Retinal pigment epithelial cell (primary cell): ENCODE measurements at regions not wholly inside any gene's neighbourhood (a gene's known extent, or its start where the extent isn't known, plus 50 kb on each side); places are given as distances from the start of the nearest gene placed in this dataset.

Experiments used
- DNase-seq: peaks from one replicate; pipeline ENCODE4 v3.0.0-alpha.2; 2010; ENCODE audit warnings: low read depth
- H3K4me3 ChIP-seq: 2 replicates; pipeline ENCODE4 v1.5.1; 2011; ENCODE audit warnings: mild to moderate bottlenecking, low read length, control low read depth, moderate library complexity
- CTCF ChIP-seq: conservative IDR thresholded peaks from 2 replicates; pipeline ENCODE4 v1.5.1; 2011; ENCODE audit warnings: low read depth, low read length, control low read depth, inconsistent platforms

- no peak for DNase-seq
- no peak overlapping the region for H3K4me3 ChIP-seq
- TF ChIP-seq CTCF = no peak
Observed at GRCh38 chr18:40060562-40060961, 1894.5 kb upstream of the PIK3C3 start.

DNA sequence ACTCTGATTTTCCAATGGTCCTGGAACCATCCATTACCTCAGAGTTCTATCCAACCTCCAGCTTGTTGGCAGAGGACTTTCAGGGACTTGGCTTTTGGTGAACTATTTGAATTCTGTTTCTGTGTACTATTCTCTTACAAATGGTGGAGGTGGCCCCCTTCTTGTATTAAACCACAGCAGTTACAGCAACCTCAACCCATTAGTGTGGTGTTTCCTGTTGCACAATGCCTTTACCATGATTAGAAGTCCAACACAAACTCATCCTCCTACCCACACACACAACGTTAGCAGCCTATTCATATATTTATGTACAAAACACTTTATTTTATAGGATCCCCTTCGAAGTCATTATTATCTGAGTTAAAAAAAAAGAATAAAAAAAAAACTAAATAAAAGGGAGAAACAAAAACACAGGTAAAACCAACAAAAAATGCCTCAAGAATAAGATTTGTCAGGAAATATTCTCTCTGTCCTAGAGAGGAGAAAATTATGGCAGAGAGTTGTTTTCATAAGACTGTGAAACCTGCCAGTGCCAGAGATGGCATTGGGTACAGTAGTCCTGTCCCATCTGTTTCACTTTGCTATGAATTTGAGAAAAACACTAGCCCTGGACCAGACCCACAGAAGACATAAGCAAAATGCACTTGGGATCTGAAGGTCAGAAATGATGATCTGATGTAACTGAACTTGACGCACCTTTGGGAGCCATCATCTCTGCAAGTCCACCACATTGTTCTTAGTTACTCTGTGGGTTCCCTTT is 1896.0 kb upstream of the PIK3C3 start:
- DNase-seq = no peak
- H3K4me3 ChIP-seq = no peak overlapping the region
- no peak for TF ChIP-seq CTCF

DNA sequence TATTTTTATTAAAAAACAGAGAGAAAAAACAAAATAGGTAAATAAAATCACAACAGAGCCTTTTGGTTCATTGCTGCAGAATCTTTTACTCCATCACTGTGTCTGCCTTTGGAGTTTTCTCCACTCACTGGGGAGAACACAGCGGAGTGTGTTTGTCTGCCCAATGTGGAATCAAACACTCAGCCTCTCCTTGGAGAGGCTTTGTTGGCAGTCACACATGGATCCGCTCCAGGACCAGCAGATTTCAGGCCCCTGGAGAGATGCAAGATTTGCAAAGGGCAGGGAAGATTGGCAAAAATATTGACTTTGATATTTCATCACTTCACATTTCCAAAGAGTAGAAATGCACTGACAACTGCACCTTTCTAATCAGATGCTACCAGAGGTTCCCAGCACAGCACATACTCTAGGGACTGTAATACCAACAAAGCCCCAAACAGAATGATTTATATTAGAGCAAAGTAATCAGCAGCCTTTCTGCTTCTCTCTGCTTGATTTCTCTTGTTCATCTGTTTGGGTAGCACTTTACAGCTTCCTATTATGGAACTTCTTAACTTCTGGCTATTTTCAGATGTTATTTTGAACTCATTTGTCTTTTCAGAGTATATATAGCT is 1898.8 kb upstream of the PIK3C3 start:
- H3K4me3 ChIP-seq = no peak overlapping the region
- no peak for TF ChIP-seq CTCF
- DNase-seq = no peak

- DNase-seq = no peak
- H3K4me3 ChIP-seq = no peak overlapping the region
- TF ChIP-seq CTCF = no peak
Observed at GRCh38 chr18:40055262-40055661, 1899.8 kb upstream of the PIK3C3 start.

DNA sequence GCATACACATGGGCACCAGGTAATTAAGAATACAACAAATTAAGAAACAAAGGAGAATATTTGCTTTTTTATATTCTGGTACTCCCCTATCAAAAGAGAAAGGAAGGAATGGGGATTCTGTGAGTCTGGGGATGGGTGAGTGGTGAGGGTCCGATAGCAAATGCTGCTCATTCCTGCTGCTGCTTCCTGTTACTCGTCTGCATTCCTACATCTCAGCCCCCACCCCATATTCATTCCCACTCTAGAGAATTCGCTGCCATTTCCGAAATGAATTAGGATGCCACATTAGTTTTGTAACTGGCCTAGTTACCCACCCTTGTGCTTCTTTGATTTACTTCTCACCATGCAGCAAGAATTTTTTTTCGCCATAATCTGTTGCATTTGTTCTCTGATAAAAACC is 1905.3 kb upstream of the PIK3C3 start:
- H3K4me3 ChIP-seq = no peak overlapping the region
- TF ChIP-seq CTCF = no peak
- no peak for DNase-seq

DNA sequence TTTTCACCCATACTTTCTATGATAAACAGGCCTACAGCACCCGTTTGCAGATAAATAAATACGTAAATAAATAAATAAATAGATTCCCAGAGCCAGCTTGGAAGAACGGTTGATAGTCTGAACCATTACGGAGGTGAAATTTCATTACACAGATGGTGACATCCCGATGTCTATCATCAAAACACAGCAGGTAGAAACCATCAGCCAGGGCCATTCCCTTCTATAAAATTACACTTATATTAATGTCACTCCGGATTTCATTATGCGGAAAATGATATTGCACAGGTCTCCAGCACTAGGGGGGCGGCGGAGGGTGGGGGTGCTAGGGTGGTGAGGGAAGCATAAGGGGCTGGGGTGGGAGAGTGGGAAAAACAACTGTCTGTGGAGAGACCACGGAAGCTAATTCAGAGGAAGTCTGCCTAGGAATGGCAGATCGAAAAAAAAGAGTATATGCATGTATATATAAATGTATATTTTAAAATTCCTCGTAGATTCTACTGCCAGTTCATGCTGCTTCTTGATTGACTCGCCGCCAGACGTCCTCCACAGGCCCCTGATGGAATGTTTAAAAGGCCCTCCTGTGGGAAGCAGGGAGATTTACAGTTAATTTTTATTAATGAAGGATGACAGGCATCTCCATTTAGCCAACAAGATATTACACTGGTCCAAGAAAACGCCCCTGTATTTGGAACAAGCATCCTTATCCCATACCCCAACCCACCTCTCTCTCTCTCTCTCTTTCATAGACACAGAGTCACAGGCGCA is 1906.0 kb upstream of the PIK3C3 start:
- no peak for TF ChIP-seq CTCF
- no peak overlapping the region for H3K4me3 ChIP-seq
- DNase-seq = no peak
